WI38 (cell line): ENCODE measurements at regions not wholly inside any gene's neighbourhood (a gene's known extent, or its start where the extent isn't known, plus 50 kb on each side); places are given as distances from the start of the nearest gene placed in this dataset.
"Not testable (repeated sequence)": the region's sequence is repeated elsewhere in the genome, so short reads cannot be mapped to it uniquely, and the experiment has no call there.

ENCODE experiments used
- H3K4me3 ChIP-seq: 2 replicates; pipeline ENCODE4 v1.5.1; 2011; ENCODE audit warnings: low read depth, mild to moderate bottlenecking, control low read depth, low read length
- CTCF ChIP-seq: IDR thresholded peaks from 2 replicates; pipeline ENCODE4 v1.5.1; 2012; ENCODE audit warnings: low read depth, mild to moderate bottlenecking, control low read depth, low read length

- TF ChIP-seq CTCF: no peak
- H3K4me3 ChIP-seq: no peak overlapping the region
These were observed 117.5 kb upstream of the KRR1 start for GRCh38 chr12:75628916-75629315.

- no peak overlapping the region for H3K4me3 ChIP-seq
- no peak for TF ChIP-seq CTCF
These were observed 117.1 kb upstream of the KRR1 start for GRCh38 chr12:75628511-75628910.

- H3K4me3 ChIP-seq: no peak overlapping the region
- TF ChIP-seq CTCF: 0 out of 2 replicates have a peak, but pooled peaks have one; percentile 12
These were observed 112.3 kb upstream of the KRR1 start for GRCh38 chr12:75623631-75624154.

- no peak overlapping the region for H3K4me3 ChIP-seq
- TF ChIP-seq CTCF: no peak
These were observed 111.1 kb upstream of the KRR1 start for GRCh38 chr12:75622492-75622891.

GRCh38 chr12:75614396-75614795 lies 103.0 kb upstream of the KRR1 start:
- H3K4me3 ChIP-seq: not testable (repeated sequence)

GRCh38 chr12:75613981-75614380 lies 102.6 kb upstream of the KRR1 start:
- no peak overlapping the region for H3K4me3 ChIP-seq
- TF ChIP-seq CTCF: no peak

GRCh38 chr12:75611041-75611440 lies 99.6 kb upstream of the KRR1 start:
- no peak overlapping the region for H3K4me3 ChIP-seq
- TF ChIP-seq CTCF: no peak

GRCh38 chr12:75606956-75607355 lies 95.5 kb upstream of the KRR1 start:
- no peak for TF ChIP-seq CTCF
- H3K4me3 ChIP-seq: no peak overlapping the region
